Smooth muscle cell (in vitro differentiated cells): ENCODE measurements at regions not wholly inside any gene's neighbourhood (a gene's known extent, or its start where the extent isn't known, plus 50 kb on each side); places are given as distances from the start of the nearest gene placed in this dataset.
"Not testable (repeated sequence)": the region's sequence is repeated elsewhere in the genome, so short reads cannot be mapped to it uniquely, and the experiment has no call there.

Source experiments
- DNase-seq: peaks from one replicate; lab custom pipeline; 2025; ENCODE audit not compliant: unreplicated experiment; lab: John Stamatoyannopoulos, UW
- H2AFZ ChIP-seq: fragments of 200-600 bp; sonication (generic); 2 replicates; pipeline ENCODE4 v1.6.0; 2016; ENCODE audit warnings: antibody characterized with exemption, low read depth, mild to moderate bottlenecking
- H3F3A ChIP-seq: fragments of 200-600 bp; sonication (generic); 2 replicates; pipeline ENCODE4 v1.6.0; 2017; ENCODE audit warnings: antibody characterized with exemption, low read depth
- H3K27ac ChIP-seq: fragments of 200-600 bp; sonication (generic); 2 replicates; pipeline ENCODE4 v1.5.1; 2016; ENCODE audit warnings: low read depth, mild to moderate bottlenecking
- H3K27me3 ChIP-seq: fragments of 200-600 bp; sonication (generic); 2 replicates; pipeline ENCODE4 v1.6.1; 2016; ENCODE audit warnings: low read depth, mild to moderate bottlenecking
- H3K36me3 ChIP-seq: fragments of 200-600 bp; sonication (generic); 2 replicates; pipeline ENCODE4 v1.5.1; 2016; ENCODE audit warnings: low read depth
- H3K4me1 ChIP-seq: fragments of 200-600 bp; sonication (generic); 2 replicates; pipeline ENCODE4 v1.5.1; 2016; ENCODE audit warnings: low read depth
- H3K4me2 ChIP-seq: fragments of 200-600 bp; sonication (generic); 2 replicates; pipeline ENCODE4 v1.6.0; 2016; ENCODE audit warnings: mild to moderate bottlenecking
- H3K4me3 ChIP-seq: fragments of 200-600 bp; sonication (generic); 2 replicates; pipeline ENCODE4 v1.5.1; 2016; ENCODE audit warnings: mild to moderate bottlenecking
- H3K79me2 ChIP-seq: fragments of 200-600 bp; sonication (generic); 2 replicates; pipeline ENCODE4 v1.6.0; 2016; ENCODE audit warnings: low read depth, mild to moderate bottlenecking
- H3K9ac ChIP-seq: fragments of 200-600 bp; sonication (generic); 2 replicates; pipeline ENCODE4 v1.6.0; 2016; ENCODE audit warnings: low read depth
- H3K9me3 ChIP-seq: fragments of 200-600 bp; sonication (generic); replicated peaks from 2 replicates; pipeline ENCODE4 v1.5.1; 2016; ENCODE audit warnings: low read depth
- H4K20me1 ChIP-seq: fragments of 200-600 bp; sonication (generic); 2 replicates; pipeline ENCODE4 v1.6.0; 2016; ENCODE audit warnings: low read depth
- WGBS: methylation state at CpG from one replicate; pipeline ENCODE4 v1.1.7; 2016; ENCODE audit warnings: low lambda C conversion rate; 5-methylcytosine and 5-hydroxymethylcytosine counted together
- TF ChIP-seq, protein P1 (sequence below): fragments of 200-600 bp; sonication (generic); IDR thresholded peaks from 2 replicates; pipeline ENCODE4 v1.5.1; 2017; ENCODE audit warnings: borderline replicate concordance, mild to moderate bottlenecking, antibody characterized with exemption; ENCODE audit not compliant: insufficient read depth, poor library complexity, severe bottlenecking

DNA sequence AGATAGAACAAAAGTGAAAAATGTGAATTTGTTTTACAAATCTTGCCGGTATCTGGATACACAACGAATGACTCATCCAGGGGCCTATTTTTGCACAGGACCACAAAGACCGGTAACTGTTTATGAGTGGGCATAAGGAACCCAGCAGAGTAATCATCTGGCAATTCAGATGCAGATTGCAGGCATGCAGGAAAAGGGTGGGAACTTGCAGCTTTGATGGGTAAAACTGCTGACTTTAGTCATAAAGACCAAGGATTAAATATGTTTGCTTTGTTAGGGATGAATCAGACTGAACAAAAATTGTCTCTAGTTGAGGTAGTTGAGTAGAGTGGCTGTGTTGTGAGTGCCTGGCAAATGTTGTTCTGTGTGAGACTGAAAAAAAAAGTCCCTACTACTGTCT is 309.6 kb upstream of the CCNH start:
- Histone ChIP-seq H2AFZ (no peak overlapping the region), H3K4me3 (no peak overlapping the region)
- 25% methylated on average over 3 of the region's 3 CpGs for WGBS

DNA sequence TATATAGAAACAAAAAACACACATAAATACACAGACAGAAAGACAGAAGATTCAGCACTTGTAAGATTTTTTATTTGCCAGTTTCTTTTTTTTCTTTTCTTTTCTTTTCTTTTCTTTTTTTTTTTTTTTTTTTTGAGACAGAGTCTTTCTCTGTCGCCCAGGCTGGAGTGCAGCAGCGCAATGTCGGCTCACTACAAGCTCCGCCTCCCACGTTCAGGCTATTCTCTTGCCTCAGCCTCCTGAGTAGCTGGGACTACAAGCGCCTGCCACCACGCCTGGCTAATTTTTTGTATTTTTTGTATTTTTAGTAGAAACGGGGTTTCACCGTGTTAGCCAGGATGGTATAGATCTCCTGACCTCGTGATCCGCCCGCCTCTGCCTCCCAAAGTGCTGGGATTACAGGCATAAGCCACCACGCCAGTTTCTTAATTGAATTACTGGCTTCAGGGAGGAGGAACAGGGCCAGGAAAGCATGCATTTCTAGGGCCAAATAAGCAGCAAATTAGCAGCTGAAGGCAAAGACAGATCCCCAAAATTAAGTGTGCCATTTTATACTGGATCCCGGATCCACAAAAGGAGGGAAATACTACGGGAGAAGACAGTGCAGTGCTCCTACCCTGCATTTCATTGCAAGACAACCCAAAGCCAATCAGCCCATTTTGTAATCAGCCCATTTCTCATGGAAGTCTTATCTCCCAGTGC is 305.6 kb upstream of the CCNH start:
- not testable (repeated sequence) for H3K27me3 ChIP-seq, H3K36me3 ChIP-seq, H3K4me2 ChIP-seq, H3K27ac ChIP-seq, H3K9ac ChIP-seq, H3K4me3 ChIP-seq, H2AFZ ChIP-seq, H3K79me2 ChIP-seq, H3K9me3 ChIP-seq, H4K20me1 ChIP-seq, DNase-seq, H3K4me1 ChIP-seq
- H3F3A ChIP-seq, result peaks cover 12% of the 10 kb centered on the region
- 80% methylated on average over 15 of the region's 15 CpGs for WGBS

More for the DNA sequence above, 309.6 kb upstream of the CCNH start:
- TF ChIP-seq, protein P1, sequence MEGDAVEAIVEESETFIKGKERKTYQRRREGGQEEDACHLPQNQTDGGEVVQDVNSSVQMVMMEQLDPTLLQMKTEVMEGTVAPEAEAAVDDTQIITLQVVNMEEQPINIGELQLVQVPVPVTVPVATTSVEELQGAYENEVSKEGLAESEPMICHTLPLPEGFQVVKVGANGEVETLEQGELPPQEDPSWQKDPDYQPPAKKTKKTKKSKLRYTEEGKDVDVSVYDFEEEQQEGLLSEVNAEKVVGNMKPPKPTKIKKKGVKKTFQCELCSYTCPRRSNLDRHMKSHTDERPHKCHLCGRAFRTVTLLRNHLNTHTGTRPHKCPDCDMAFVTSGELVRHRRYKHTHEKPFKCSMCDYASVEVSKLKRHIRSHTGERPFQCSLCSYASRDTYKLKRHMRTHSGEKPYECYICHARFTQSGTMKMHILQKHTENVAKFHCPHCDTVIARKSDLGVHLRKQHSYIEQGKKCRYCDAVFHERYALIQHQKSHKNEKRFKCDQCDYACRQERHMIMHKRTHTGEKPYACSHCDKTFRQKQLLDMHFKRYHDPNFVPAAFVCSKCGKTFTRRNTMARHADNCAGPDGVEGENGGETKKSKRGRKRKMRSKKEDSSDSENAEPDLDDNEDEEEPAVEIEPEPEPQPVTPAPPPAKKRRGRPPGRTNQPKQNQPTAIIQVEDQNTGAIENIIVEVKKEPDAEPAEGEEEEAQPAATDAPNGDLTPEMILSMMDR, result no peak
- Histone ChIP-seq H3K4me1 (no peaks in the 10 kb centered on the region), H3K36me3 (no peaks in the 10 kb centered on the region), H3F3A (peaks cover 12% of the 10 kb centered on the region), H3K27ac (peak overlapping the region; percentile 79), H3K27me3 (no peaks in the 10 kb centered on the region), H3K9ac (no peak overlapping the region), H3K4me2 (peak overlapping the region; percentile 38), H4K20me1 (no peaks in the 10 kb centered on the region), H3K79me2 (no peaks in the 10 kb centered on the region), H3K9me3 (no peaks in the 10 kb centered on the region)
- no peak for DNase-seq

DNA sequence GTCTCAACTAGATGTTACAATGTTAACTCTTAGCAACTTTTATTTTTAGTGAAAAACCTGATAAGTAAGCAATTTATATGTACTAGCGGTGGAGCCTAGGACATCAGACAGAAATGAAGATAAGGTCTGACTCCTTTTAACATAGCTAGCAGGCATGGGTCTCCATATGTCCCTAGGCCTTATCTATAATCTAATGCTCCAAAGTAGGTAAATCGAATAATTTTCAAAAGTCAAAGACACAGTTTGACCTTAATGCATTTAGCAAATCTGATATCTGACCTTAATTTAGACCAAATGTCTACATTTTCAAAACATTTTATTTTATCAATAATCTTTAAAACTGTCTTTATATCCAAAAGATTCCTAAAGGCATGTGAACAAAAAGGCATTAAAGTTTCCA is 305.0 kb upstream of the CCNH start:
- no peaks in the 10 kb centered on the region for H4K20me1 ChIP-seq
- no peaks in the 10 kb centered on the region for H3K79me2 ChIP-seq
- no peaks in the 10 kb centered on the region for H3K9me3 ChIP-seq
- no peaks in the 10 kb centered on the region for H3K27me3 ChIP-seq
- H2AFZ ChIP-seq, result no peak overlapping the region
- no peaks in the 10 kb centered on the region for H3K36me3 ChIP-seq
- TF ChIP-seq, protein P1, result no peak
- no peak overlapping the region for H3K4me3 ChIP-seq
- H3F3A ChIP-seq, result peaks cover 12% of the 10 kb centered on the region
- no peaks in the 10 kb centered on the region for H3K4me1 ChIP-seq
- no peak overlapping the region for H3K4me2 ChIP-seq
- H3K27ac ChIP-seq, result no peak overlapping the region
- H3K9ac ChIP-seq, result no peak overlapping the region
- DNase-seq, result no peak
- 80% methylated on average over 2 of the region's 2 CpGs for WGBS

DNA sequence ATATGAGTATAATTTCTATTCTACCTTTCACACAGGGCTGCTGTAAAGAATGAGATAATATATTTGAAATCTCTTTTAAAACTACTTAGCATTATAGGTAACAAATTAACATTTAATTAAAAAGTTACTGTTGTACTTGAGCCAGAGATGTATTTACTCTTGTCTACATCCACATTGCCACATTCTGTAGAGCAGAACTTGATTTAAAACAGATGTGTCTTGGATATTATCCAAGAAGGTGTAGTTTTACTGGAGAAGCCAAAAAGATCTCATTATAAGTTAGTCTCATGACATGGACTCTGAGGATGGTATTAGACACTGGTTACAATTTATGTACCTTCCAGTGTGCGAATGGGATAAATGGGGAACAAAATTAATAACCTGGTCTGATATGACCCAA is 293.1 kb upstream of the CCNH start:
- DNase-seq, result no peak
- no peaks in the 10 kb centered on the region for H3K9me3 ChIP-seq
- H3K4me3 ChIP-seq, result no peak overlapping the region
- no peaks in the 10 kb centered on the region for H3K79me2 ChIP-seq
- H3K27me3 ChIP-seq, result no peaks in the 10 kb centered on the region
- TF ChIP-seq, protein P1, result no peak
- no peak overlapping the region for H3K9ac ChIP-seq
- H2AFZ ChIP-seq, result no peak overlapping the region
- no peaks in the 10 kb centered on the region for H3F3A ChIP-seq
- no peak overlapping the region for H3K4me2 ChIP-seq
- H3K36me3 ChIP-seq, result no peaks in the 10 kb centered on the region
- no peaks in the 10 kb centered on the region for H4K20me1 ChIP-seq
- H3K27ac ChIP-seq, result no peak overlapping the region
- no peaks in the 10 kb centered on the region for H3K4me1 ChIP-seq
- 100% methylated on average over 1 of the region's 1 CpG for WGBS
